ENCODE measurements at regions not wholly inside any gene's neighbourhood (a gene's known extent, or its start where the extent isn't known, plus 50 kb on each side); places are given as distances from the start of the nearest gene placed in this dataset.

GRCh38 chr16:80174416-80174815 is 366.4 kb upstream of the DYNLRB2 start:
- intact Hi-C loops (cut with micrococcal nuclease): no loop called here
- no peaks in the 10 kb centered on the region for H3K9me3 Mint-ChIP-seq
- WGBS (ENCODE audit: insufficient coverage): 100% methylated on average over 1 of the region's 2 CpGs

DNA sequence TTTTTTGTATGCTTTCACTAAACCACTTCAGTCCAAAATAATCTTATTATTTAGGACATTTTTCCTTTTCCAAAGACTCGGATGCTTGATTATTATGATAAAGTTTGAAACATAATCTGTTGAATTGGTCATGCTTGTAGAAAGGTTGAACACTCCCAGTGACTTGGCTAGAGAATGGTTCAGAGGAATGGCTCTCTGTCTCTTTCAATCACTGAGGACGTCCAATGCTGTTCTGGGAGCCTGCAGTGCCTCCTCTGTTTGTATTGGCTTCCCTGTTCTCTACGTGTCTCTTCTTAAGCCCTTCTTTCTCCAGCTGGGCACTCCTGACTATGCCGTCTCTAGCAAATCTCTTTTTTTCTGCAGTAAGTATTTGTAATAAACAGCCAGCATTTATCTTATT is 369.0 kb upstream of the DYNLRB2 start:
- H3K27me3 Mint-ChIP-seq (ENCODE audit: low read depth in 2 of 2): peaks cover 3 to 7% of the 10 kb centered on the region in 2 donors
- no peaks in the 10 kb centered on the region for H3K4me1 Mint-ChIP-seq
- Histone ChIP-seq H3K4me3 (ENCODE audit: low read length) (no peak overlapping the region), H3K27me3 (ENCODE audit: control insufficient read depth, insufficient read depth, low read length) (no peaks in the 10 kb centered on the region), H3K4me1 (ENCODE audit: control insufficient read depth, insufficient read depth, low read length) (no peaks in the 10 kb centered on the region), H3K27ac (ENCODE audit: low read length) (no peak overlapping the region), H3K9me3 (ENCODE audit: control insufficient read depth, insufficient read depth, low read length) (no peaks in the 10 kb centered on the region), H3K36me3 (ENCODE audit: control insufficient read depth, insufficient read depth, low read length) (no peaks in the 10 kb centered on the region)
- ATAC-seq (no peak), DNase-seq (no peak)
- no peak overlapping the region for H3K4me3 Mint-ChIP-seq
- H3K36me3 Mint-ChIP-seq: no peaks in the 10 kb centered on the region
- 88% methylated on average over 4 of the region's 4 CpGs for WGBS (ENCODE audit: insufficient coverage)
- H3K9me3 Mint-ChIP-seq: no peaks in the 10 kb centered on the region
- intact Hi-C loops (cut with micrococcal nuclease): no loop called here
- TF ChIP-seq, protein P1, sequence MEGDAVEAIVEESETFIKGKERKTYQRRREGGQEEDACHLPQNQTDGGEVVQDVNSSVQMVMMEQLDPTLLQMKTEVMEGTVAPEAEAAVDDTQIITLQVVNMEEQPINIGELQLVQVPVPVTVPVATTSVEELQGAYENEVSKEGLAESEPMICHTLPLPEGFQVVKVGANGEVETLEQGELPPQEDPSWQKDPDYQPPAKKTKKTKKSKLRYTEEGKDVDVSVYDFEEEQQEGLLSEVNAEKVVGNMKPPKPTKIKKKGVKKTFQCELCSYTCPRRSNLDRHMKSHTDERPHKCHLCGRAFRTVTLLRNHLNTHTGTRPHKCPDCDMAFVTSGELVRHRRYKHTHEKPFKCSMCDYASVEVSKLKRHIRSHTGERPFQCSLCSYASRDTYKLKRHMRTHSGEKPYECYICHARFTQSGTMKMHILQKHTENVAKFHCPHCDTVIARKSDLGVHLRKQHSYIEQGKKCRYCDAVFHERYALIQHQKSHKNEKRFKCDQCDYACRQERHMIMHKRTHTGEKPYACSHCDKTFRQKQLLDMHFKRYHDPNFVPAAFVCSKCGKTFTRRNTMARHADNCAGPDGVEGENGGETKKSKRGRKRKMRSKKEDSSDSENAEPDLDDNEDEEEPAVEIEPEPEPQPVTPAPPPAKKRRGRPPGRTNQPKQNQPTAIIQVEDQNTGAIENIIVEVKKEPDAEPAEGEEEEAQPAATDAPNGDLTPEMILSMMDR (IDR thresholded peaks at IDR 0.05): no peak
- no peak overlapping the region for H3K27ac Mint-ChIP-seq

More at GRCh38 chr16:80174416-80174815, 366.4 kb upstream of the DYNLRB2 start:
- Histone ChIP-seq H3K4me1 (ENCODE audit: control insufficient read depth, insufficient read depth, low read length) (no peaks in the 10 kb centered on the region), H3K4me3 (ENCODE audit: low read length) (no peak overlapping the region), H3K27me3 (ENCODE audit: control insufficient read depth, insufficient read depth, low read length) (no peaks in the 10 kb centered on the region), H3K9me3 (ENCODE audit: control insufficient read depth, insufficient read depth, low read length) (no peaks in the 10 kb centered on the region), H3K36me3 (ENCODE audit: control insufficient read depth, insufficient read depth, low read length) (no peaks in the 10 kb centered on the region), H3K27ac (ENCODE audit: low read length) (no peak overlapping the region)
- no peak overlapping the region for H3K27ac Mint-ChIP-seq
- H3K36me3 Mint-ChIP-seq: no peaks in the 10 kb centered on the region
- H3K27me3 Mint-ChIP-seq (ENCODE audit: low read depth in 2 of 2): peaks cover 3 to 17% of the 10 kb centered on the region in 2 donors
- DNase-seq: no peak
- no peak overlapping the region for H3K4me3 Mint-ChIP-seq
- TF ChIP-seq, protein P1 (IDR thresholded peaks at IDR 0.05): no peak
- H3K4me1 Mint-ChIP-seq: no peaks in the 10 kb centered on the region
- no peak for ATAC-seq

GRCh38 chr16:80171199-80171598 is 369.6 kb upstream of the DYNLRB2 start:
- H3K36me3 Mint-ChIP-seq: no peaks in the 10 kb centered on the region
- intact Hi-C loops (cut with micrococcal nuclease): no loop called here
- TF ChIP-seq, protein P1 (IDR thresholded peaks at IDR 0.05): no peak
- Histone ChIP-seq H3K27ac (ENCODE audit: low read length) (no peak overlapping the region), H3K27me3 (ENCODE audit: control insufficient read depth, insufficient read depth, low read length) (no peaks in the 10 kb centered on the region), H3K36me3 (ENCODE audit: control insufficient read depth, insufficient read depth, low read length) (no peaks in the 10 kb centered on the region), H3K4me3 (ENCODE audit: low read length) (no peak overlapping the region), H3K4me1 (ENCODE audit: control insufficient read depth, insufficient read depth, low read length) (no peaks in the 10 kb centered on the region), H3K9me3 (ENCODE audit: control insufficient read depth, insufficient read depth, low read length) (no peaks in the 10 kb centered on the region)
- WGBS (ENCODE audit: insufficient coverage): 98% methylated on average over 4 of the region's 4 CpGs
- no peak overlapping the region for H3K4me3 Mint-ChIP-seq
- H3K27me3 Mint-ChIP-seq (ENCODE audit: low read depth in 2 of 2): peaks cover 1 to 3% of the 10 kb centered on the region in 2 donors
- no peaks in the 10 kb centered on the region for H3K4me1 Mint-ChIP-seq
- no peak for ATAC-seq
- no peaks in the 10 kb centered on the region for H3K9me3 Mint-ChIP-seq
- DNase-seq: no peak
- H3K27ac Mint-ChIP-seq: no peak overlapping the region

DNA sequence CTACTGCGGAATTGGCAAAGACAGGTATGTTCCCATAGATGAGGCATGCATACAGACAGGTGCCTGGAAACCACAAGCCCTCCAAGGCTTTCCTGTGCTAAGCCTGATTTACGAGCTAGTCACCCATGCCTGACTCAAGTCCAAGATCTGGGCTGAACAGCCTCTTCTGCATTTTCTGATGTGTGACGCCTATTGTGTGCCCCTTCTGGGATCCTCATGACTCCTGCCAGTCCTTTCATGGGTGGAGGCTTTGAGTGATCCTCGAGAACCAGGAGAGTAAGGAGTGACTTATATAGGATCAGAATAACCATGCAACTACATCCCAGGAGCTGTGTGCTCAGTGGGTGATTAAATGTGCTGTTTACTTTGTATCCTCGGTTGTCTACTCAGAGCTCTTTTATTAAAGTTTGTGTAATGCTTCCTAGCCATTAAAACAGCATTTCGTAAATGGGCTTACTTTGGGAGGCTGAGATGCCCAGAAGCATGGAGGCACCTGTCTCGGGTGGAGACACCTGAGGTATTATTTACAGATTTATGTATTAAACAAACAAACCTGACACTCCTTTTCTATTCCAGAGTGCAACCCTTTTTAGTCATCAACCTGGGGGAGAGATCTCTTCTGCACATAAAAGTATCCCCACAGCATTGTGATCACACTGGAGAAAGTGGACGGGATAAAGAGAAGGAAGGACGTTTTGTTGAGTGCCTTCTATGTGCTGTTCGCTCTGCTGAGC is 373.0 kb upstream of the DYNLRB2 start:
- no peaks in the 10 kb centered on the region for H3K9me3 Mint-ChIP-seq
- no peak overlapping the region for H3K4me3 Mint-ChIP-seq
- Histone ChIP-seq H3K27ac (ENCODE audit: low read length) (no peak overlapping the region), H3K4me1 (ENCODE audit: control insufficient read depth, insufficient read depth, low read length) (no peaks in the 10 kb centered on the region), H3K36me3 (ENCODE audit: control insufficient read depth, insufficient read depth, low read length) (no peaks in the 10 kb centered on the region), H3K9me3 (ENCODE audit: control insufficient read depth, insufficient read depth, low read length) (no peaks in the 10 kb centered on the region), H3K27me3 (ENCODE audit: control insufficient read depth, insufficient read depth, low read length) (no peaks in the 10 kb centered on the region), H3K4me3 (ENCODE audit: low read length) (no peak overlapping the region)
- DNase-seq (no peak), ATAC-seq (no peak)
- peaks cover 0 to 2% of the 10 kb centered on the region in 2 donors for H3K27me3 Mint-ChIP-seq (ENCODE audit: low read depth in 2 of 2)
- no peaks in the 10 kb centered on the region for H3K4me1 Mint-ChIP-seq
- no peaks in the 10 kb centered on the region for H3K36me3 Mint-ChIP-seq
- TF ChIP-seq, protein P1 (IDR thresholded peaks at IDR 0.05): no peak
- intact Hi-C loops (cut with micrococcal nuclease): no loop called here
- WGBS (ENCODE audit: insufficient coverage): 39% methylated on average over 9 of the region's 10 CpGs
- no peak overlapping the region for H3K27ac Mint-ChIP-seq
